ENCODE measurements at regions not wholly inside any gene's neighbourhood (a gene's known extent, or its start where the extent isn't known, plus 50 kb on each side); places are given as distances from the start of the nearest gene placed in this dataset.
"Not testable (repeated sequence)": the region's sequence is repeated elsewhere in the genome, so short reads cannot be mapped to it uniquely, and the experiment has no call there.

DNA sequence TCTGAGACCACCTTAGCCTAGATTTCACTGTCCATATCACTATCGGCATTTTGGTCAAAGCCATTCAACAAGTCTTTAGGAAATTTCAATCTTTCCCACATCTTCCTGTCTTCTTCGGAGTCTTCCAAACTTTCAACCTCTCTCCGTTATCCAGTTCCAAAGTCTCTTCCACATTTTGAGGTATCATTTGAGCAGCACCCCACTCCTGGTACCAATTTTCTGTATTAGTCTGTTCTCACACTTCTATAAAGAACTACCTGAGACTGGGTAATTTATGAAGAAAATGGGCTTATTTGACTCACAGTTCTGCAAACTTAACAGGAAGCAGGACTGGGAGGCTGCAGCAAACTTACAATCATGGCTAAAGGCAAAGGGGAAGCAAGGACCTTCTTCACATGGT lies 215.5 kb downstream of the CYLC2 start:
- no peak for TF ChIP-seq CTCF (IDR thresholded peaks at IDR 0.05)
- Histone ChIP-seq H3K27ac (no peak overlapping the region), H3K4me1 (no peaks in the 10 kb centered on the region), H3K36me3 (no peaks in the 10 kb centered on the region), H3K9ac (ENCODE audit: low read depth in 2 of 2, low read length in 2 of 2) (no peak overlapping the region), H3K4me3 (no peak overlapping the region), H3K9me3 (no peaks in the 10 kb centered on the region), H3K27me3 (no peaks in the 10 kb centered on the region)
- DNase-seq = no peak
- intact Hi-C loops (cut with DNase I) = no loop called here

DNA sequence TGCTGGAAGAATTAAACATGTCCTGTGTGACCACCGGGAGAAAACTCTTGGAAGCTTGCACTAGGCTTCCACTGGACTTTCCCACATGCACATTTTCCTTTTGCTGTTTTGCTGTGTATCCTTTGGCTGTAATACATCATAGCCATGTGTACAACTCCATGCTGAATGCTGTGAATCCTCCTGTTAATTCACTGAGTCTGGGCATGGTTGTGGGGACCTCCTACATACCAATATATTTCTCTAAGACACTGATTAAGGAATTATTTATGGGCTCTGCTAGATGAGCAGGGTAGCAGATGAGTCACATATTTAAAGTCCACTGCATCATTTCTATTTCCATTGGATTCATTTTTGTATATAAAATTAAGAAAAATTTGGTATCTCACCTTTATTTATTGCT lies 220.1 kb downstream of the CYLC2 start:
- TF ChIP-seq CTCF (IDR thresholded peaks at IDR 0.05) = no peak
- Histone ChIP-seq H3K9me3 (no peaks in the 10 kb centered on the region), H3K4me1 (no peaks in the 10 kb centered on the region), H3K9ac (ENCODE audit: low read depth in 2 of 2, low read length in 2 of 2) (no peak overlapping the region), H3K36me3 (no peaks in the 10 kb centered on the region), H3K27ac (no peak overlapping the region), H3K4me3 (no peak overlapping the region), H3K27me3 (no peaks in the 10 kb centered on the region)
- intact Hi-C loops (cut with DNase I) = no loop called here
- no peak for DNase-seq

DNA sequence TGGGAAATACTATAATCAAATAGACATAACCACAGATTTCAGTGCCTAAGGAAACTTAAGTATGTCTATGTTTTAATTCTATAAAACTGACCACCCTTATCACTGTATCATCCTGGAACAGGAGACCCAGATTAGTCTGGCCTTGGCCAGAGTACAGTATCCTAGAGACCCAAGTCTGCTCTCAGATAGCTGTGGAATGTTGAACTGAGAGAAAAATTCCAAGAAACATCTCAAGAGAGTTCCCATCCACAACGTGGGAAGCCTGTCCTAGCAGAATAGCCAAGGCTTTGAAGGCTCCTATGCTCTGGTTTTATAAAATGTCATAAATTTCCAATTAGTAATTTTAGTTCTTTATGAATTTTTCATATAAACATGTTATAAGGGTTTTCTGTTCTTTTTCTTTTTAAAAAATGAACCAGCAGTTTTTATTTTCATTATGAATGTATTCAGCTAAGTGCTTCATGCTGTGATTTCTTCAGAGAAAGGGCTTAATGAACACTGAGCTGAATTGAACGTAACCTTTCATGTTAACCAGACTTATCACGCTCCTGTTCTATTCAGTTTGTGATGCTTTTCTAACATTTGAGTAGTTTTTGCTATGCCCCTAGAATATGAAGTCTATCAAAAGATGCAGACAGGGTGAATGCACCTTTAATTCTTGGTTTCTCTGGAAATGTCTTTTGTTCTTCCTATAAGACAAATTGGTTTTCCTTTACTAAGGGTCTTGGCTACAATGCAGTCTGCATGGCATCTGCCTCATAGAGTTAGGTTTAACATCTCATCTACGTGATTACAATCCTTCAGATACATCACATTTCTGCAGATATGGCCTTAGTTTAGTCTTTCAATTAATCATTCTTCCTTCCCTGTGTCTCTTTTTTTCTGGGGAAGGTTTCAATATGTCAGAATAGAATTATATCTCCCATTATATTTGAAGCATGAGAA lies 230.8 kb downstream of the CYLC2 start:
- no peak for TF ChIP-seq CTCF (IDR thresholded peaks at IDR 0.05)
- Histone ChIP-seq H3K27me3 (no peaks in the 10 kb centered on the region), H3K9ac (ENCODE audit: low read depth in 2 of 2, low read length in 2 of 2) (no peak overlapping the region), H3K4me1 (no peaks in the 10 kb centered on the region), H3K36me3 (no peaks in the 10 kb centered on the region), H3K4me3 (no peak overlapping the region), H3K9me3 (no peaks in the 10 kb centered on the region), H3K27ac (no peak overlapping the region)
- intact Hi-C loops (cut with DNase I) = no loop called here
- DNase-seq = no peak

DNA sequence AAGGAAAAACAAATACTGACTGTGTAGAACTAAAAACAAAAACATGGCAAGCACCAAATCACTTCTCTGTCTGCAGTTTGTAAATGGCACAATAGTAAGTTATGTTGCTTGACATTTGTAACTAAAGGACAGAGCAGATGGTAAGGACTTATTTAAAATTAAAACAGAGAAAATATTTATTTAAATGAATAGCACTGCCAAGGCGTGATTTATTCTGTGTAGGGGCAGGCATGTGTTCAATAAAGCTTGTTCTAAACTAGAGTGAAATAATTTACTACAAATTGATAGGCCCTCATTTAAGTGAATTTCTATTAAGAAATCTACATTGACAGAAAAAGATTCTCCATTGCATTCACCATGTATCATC lies 231.5 kb downstream of the CYLC2 start:
- DNase-seq = no peak
- TF ChIP-seq CTCF (IDR thresholded peaks at IDR 0.05) = no peak
- Histone ChIP-seq H3K36me3 (no peaks in the 10 kb centered on the region), H3K9me3 (no peaks in the 10 kb centered on the region), H3K27me3 (no peaks in the 10 kb centered on the region), H3K27ac (no peak overlapping the region), H3K4me1 (no peaks in the 10 kb centered on the region), H3K9ac (ENCODE audit: low read depth in 2 of 2, low read length in 2 of 2) (no peak overlapping the region), H3K4me3 (no peak overlapping the region)
- intact Hi-C loops (cut with DNase I) = no loop called here

DNA sequence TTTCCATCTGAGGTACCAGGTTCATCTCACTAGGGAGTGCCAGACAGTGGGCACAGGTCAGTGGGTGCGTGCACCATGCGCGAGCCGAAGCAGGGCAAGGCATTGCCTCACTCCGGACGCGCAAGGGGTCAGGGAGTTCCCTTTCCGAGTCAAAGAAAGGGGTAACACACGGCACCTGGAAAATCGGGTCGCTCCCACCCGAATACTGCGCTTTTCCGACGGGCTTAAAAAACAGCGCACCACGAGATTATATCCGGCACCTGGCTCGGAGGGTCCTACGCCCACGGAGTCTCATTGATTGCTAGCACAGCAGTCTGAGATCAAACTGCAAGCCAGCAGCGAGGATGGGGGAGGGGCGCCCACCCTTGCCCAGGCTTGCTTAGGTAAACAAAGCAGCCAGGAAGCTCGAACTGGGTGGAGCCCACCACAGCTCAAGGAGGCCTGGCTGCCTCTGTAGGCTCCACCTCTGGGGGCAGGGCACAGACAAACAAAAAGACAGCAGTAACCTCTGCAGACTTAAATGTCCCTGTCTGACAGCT lies 242.5 kb downstream of the CYLC2 start:
- H3K9me3 ChIP-seq; H3K36me3 ChIP-seq; H3K27ac ChIP-seq; H3K27me3 ChIP-seq; intact Hi-C loops (cut with DNase I); H3K4me3 ChIP-seq; DNase-seq; H3K9ac ChIP-seq (ENCODE audit: low read depth in 2 of 2, low read length in 2 of 2); H3K4me1 ChIP-seq: not testable (repeated sequence)

DNA sequence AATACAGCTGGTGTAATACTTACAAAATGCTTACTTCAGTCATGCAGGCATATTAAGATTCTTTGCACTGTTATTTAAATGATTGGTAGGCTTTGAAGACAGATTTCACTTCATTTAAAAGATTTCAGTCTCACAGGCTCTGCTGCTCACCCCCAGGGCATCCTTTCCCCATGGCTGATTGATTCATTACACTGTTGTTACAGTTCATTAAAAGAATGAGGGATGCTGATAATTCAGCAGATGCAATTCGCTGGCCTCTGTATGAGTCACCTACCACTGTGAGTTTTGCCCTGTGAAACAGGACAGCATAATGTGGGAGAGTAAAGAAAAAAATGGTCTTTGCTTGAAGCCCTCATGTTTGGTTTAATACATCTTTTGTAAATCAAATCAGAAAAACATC lies 246.9 kb downstream of the CYLC2 start:
- no peak for DNase-seq
- no peak overlapping the region for H3K4me3 ChIP-seq
- H3K36me3 ChIP-seq = no peaks in the 10 kb centered on the region
- no peak overlapping the region for H3K27ac ChIP-seq
- intact Hi-C loops (cut with DNase I) = no loop called here
- H3K9me3 ChIP-seq = no peaks in the 10 kb centered on the region
- no peak overlapping the region for H3K9ac ChIP-seq (ENCODE audit: low read depth in 2 of 2, low read length in 2 of 2)
- TF ChIP-seq CTCF (IDR thresholded peaks at IDR 0.05) = no peak
- H3K4me1 ChIP-seq = no peaks in the 10 kb centered on the region
- H3K27me3 ChIP-seq = no peaks in the 10 kb centered on the region
